K562 (cell line): ENCODE measurements at regions not wholly inside any gene's neighbourhood (a gene's known extent, or its start where the extent isn't known, plus 50 kb on each side); places are given as distances from the start of the nearest gene placed in this dataset.

ENCODE experiments used
- ARID1B ChIP-seq: fragments of 450-650 bp; IDR thresholded peaks from 2 replicates; pipeline ENCODE4 v1.6.1; 2016; ENCODE audit warnings: antibody characterized with exemption, mild to moderate bottlenecking, inconsistent platforms
- ATF7 ChIP-seq: fragments of 450-650 bp; IDR thresholded peaks from 2 replicates; pipeline ENCODE4 v1.7.1; 2014; ENCODE audit warnings: mild to moderate bottlenecking, moderate library complexity
- DPF2 ChIP-seq: fragments of 450-650 bp; IDR thresholded peaks from 2 replicates; pipeline ENCODE4 v1.6.1; 2016
- ETV1 ChIP-seq: fragments of 450-650 bp; conservative IDR thresholded peaks from 2 replicates; pipeline ENCODE4 v1.6.1; 2016; ENCODE audit warnings: missing genetic modification characterization, control low read depth, low read depth, missing compliant biosample characterization
- JUN ChIP-seq, 2 experiments: sonication (generic) in 1 of 2; formaldehyde crosslinking in 1 of 2; IDR thresholded peaks; 2 replicates each; pipeline versions ENCODE4 v1.6.1 to v1.8.0; 2012 to 2022; ENCODE audit warnings: borderline replicate concordance in 2 of 2, mild to moderate bottlenecking in 2 of 2, improper control_type of control experiment in 1 of 2, low read depth in 1 of 2, low read length in 1 of 2, missing genetic modification reagents in 1 of 2
- KAT7 ChIP-seq: sonication (generic); formaldehyde crosslinking; IDR thresholded peaks from 2 replicates; pipeline ENCODE4 v1.8.0; 2022; ENCODE audit warnings: missing genetic modification reagents, mild to moderate bottlenecking, borderline replicate concordance
- MTF1 ChIP-seq: fragments of 250-450 bp; sonication (Bioruptor Pico); IDR thresholded peaks from 2 replicates; pipeline ENCODE4 v1.9.0; 2021; ENCODE audit warnings: moderate library complexity, mild to moderate bottlenecking, inconsistent platforms, borderline replicate concordance
- MYBL2 ChIP-seq, 2 experiments: fragments of 450-650 bp in 1 of 2; sonication (generic) in 1 of 2; formaldehyde crosslinking in 1 of 2; IDR thresholded peaks; 2 replicates each; pipeline versions ENCODE4 v1.6.1 to v1.8.1; 2017 to 2022; ENCODE audit warnings: borderline replicate concordance in 1 of 2, inconsistent platforms in 1 of 2, low read depth in 1 of 2, mild to moderate bottlenecking in 1 of 2, missing genetic modification reagents in 1 of 2, moderate library complexity in 1 of 2
- NCOA6 ChIP-seq: fragments of 450-650 bp; IDR thresholded peaks from 2 replicates; pipeline ENCODE4 v1.6.1; 2017; ENCODE audit warnings: mild to moderate bottlenecking
- NRF1 ChIP-seq, 2 experiments: fragments of 450-650 bp; IDR thresholded peaks in 1 of 2; conservative IDR thresholded peaks in 1 of 2; 2 replicates each; pipeline ENCODE4 v1.6.1; 2014; ENCODE audit warnings: mild to moderate bottlenecking in 2 of 2
- RAD21 ChIP-seq, 2 experiments: fragments of 250-450 bp in 1 of 2; fragments of 450-650 bp in 1 of 2; sonication (Bioruptor Pico) in 1 of 2; formaldehyde crosslinking in 1 of 2; IDR thresholded peaks in 1 of 2; conservative IDR thresholded peaks in 1 of 2; 2 replicates each; pipeline versions ENCODE4 v1.4.0 to v1.8.0; 2020 to 2022; ENCODE audit warnings: mild to moderate bottlenecking in 2 of 2, moderate library complexity in 1 of 2
- RFX5 ChIP-seq: IDR thresholded peaks from 2 replicates; pipeline ENCODE4 v1.6.1; 2011; ENCODE audit warnings: low read depth, mild to moderate bottlenecking, improper control_type of control experiment, low read length
- SAFB ChIP-seq: fragments of 200-400 bp; formaldehyde crosslinking; IDR thresholded peaks from 2 replicates; pipeline ENCODE4 v1.6.1; 2017; ENCODE audit warnings: low read depth, low read length, borderline replicate concordance
- SMARCC2 ChIP-seq: fragments of 450-650 bp; IDR thresholded peaks from 2 replicates; pipeline ENCODE4 v1.6.1; 2017; ENCODE audit warnings: antibody characterized with exemption, moderate library complexity, mild to moderate bottlenecking, low read depth
- SMC3 ChIP-seq: conservative IDR thresholded peaks from 2 replicates; pipeline ENCODE4 v1.6.1; 2011; ENCODE audit warnings: low read depth, low read length, improper control_type of control experiment; ENCODE audit not compliant: insufficient read depth
- SREBF1 ChIP-seq: fragments of 150-350 bp; IDR thresholded peaks from 2 replicates; pipeline ENCODE4 v1.6.1; 2014; ENCODE audit warnings: antibody characterized with exemption, low read depth, low read length, borderline replicate concordance
- TCF7L2 ChIP-seq: fragments of 150-350 bp; IDR thresholded peaks from 2 replicates; pipeline ENCODE4 v1.6.1; 2016; ENCODE audit warnings: low read depth, mild to moderate bottlenecking, low read length, moderate library complexity
- TRIM24 ChIP-seq, 2 experiments: fragments of 450-650 bp; IDR thresholded peaks; 2 replicates each; pipeline ENCODE4 v1.6.1; 2016
- ZNF12 ChIP-seq: sonication (generic); formaldehyde crosslinking; IDR thresholded peaks from 2 replicates; pipeline ENCODE4 v1.4.0; 2020; ENCODE audit warnings: mild to moderate bottlenecking, missing genetic modification reagents
- ZNF143 ChIP-seq: sonication (generic); formaldehyde crosslinking; IDR thresholded peaks from 2 replicates; pipeline ENCODE4 v1.9.0; 2022; ENCODE audit warnings: mild to moderate bottlenecking, missing genetic modification reagents
- ZNF23 ChIP-seq: fragments of 250-450 bp; sonication (Bioruptor Pico); IDR thresholded peaks from 2 replicates; pipeline ENCODE4 v1.4.0; 2020; ENCODE audit warnings: mild to moderate bottlenecking
- ZNF232 ChIP-seq: sonication (generic); formaldehyde crosslinking; IDR thresholded peaks from 2 replicates; pipeline ENCODE4 v1.8.0; 2022; ENCODE audit warnings: mild to moderate bottlenecking, missing genetic modification reagents
- ZNF384 ChIP-seq: IDR thresholded peaks from 2 replicates; pipeline ENCODE4 v1.6.1; 2012; ENCODE audit warnings: low read depth, low read length, improper control_type of control experiment
- ZNF507 ChIP-seq: conservative IDR thresholded peaks from 2 replicates; pipeline ENCODE4 v1.6.1; 2017; ENCODE audit warnings: missing genetic modification characterization, missing compliant biosample characterization
- ZNF695 ChIP-seq: fragments of 450-650 bp; formaldehyde crosslinking; IDR thresholded peaks from 2 replicates; pipeline ENCODE4 v1.4.0; 2020; ENCODE audit warnings: mild to moderate bottlenecking, moderate library complexity
- ZSCAN32 ChIP-seq: fragments of 450-650 bp; formaldehyde crosslinking; IDR thresholded peaks from 2 replicates; pipeline ENCODE4 v1.4.0; 2020; ENCODE audit warnings: mild to moderate bottlenecking, moderate library complexity
- TF ChIP-seq, protein P1 (sequence below), 3 experiments: IDR thresholded peaks in 2 of 3; conservative IDR thresholded peaks in 1 of 3; 2 replicates each; pipeline ENCODE4 v1.5.1; 2011 to 2012; ENCODE audit warnings: low read length in 3 of 3, mild to moderate bottlenecking in 3 of 3, control low read depth in 2 of 3, improper control_type of control experiment in 1 of 3, inconsistent platforms in 1 of 3, low read depth in 1 of 3, mixed read lengths in 1 of 3, moderate library complexity in 1 of 3; ENCODE audit not compliant: insufficient read depth in 2 of 3
- TF ChIP-seq, protein P2 (sequence below): sonication (generic); formaldehyde crosslinking; IDR thresholded peaks from 2 replicates; pipeline ENCODE4 v1.8.1; 2022; ENCODE audit warnings: missing genetic modification reagents

DNA sequence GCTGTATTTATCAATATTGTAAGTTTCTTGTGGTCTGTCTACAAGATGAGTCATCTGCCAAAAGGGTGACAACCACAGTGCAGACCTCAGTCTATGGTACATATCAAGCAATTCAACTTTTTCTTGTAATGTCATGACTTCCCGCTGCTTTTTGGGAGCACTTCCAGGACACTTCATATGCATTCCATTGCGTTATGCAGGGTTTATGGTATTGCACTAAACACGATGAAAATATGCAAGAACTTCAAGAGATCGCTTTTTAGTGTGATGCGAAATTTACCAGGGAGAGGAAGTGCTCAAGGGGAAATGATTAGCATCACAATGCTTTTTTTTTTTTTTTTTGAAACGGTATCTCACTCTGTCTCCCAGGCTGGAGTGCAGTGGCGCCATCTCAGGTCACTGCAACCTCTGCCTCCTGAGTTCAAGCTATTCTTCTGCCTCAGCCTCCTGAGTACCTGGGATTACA, 166.5 kb downstream of the TFAP2A start (continued):
- TF ChIP-seq ZSCAN32 (CRISPR knock-in tag) (no peak), ATF7 (0 out of 2 replicates have a peak, but pooled peaks have one; percentile 27), MYBL2 (IDR thresholded peaks at IDR 0.05; ENCODE audit: low read depth) (no peak), MYBL2 (CRISPR knock-in tag; IDR thresholded peaks at IDR 0.05; ENCODE audit: borderline replicate concordance) (no peak), NCOA6 (no peak), SREBF1 (no peak), ZNF232 (CRISPR knock-in tag) (no peak), ZNF143 (CRISPR knock-in tag) (no peak), MTF1 (CRISPR knock-in tag) (no peak), RAD21 (CRISPR knock-in tag; conservative IDR thresholded peaks at IDR 0.05 in 1 of 2, IDR thresholded peaks at IDR 0.05 in 1 of 2) (peak; percentile 2 to 28; a peak in 2 of 4 replicates), ZNF23 (CRISPR knock-in tag) (no peak), ARID1B (peak; percentile 38; the same call in 1 of the 2 replicates), KAT7 (no peak), ZNF695 (CRISPR knock-in tag) (no peak), RFX5 (no peak), ETV1 (tag) (0 out of 2 replicates have a peak, but pooled peaks have one; percentile 5), SMARCC2 (no peak), TCF7L2 (no peak), TRIM24 (IDR thresholded peaks at IDR 0.05) (peak in 1 of 2 experiments; percentile 18; a peak in 1 of 4 replicates), ZNF507 (no peak), SMC3 (no peak), SAFB (no peak), ZNF12 (no peak), JUN (IDR thresholded peaks at IDR 0.05; ENCODE audit: borderline replicate concordance, low read depth, low read length) (0 out of 2 replicates have a peak, but pooled peaks have one; percentile 42), JUN (CRISPR knock-in tag; IDR thresholded peaks at IDR 0.05; ENCODE audit: borderline replicate concordance) (no peak), ZNF384 (peak; percentile 90), DPF2 (0 out of 2 replicates have a peak, but pooled peaks have one; percentile 35), NRF1 (conservative IDR thresholded peaks at IDR 0.05 in 1 of 2, IDR thresholded peaks at IDR 0.05 in 1 of 2) (peak in 1 of 2 experiments; percentile 5; a peak in 1 of 4 replicates)
- TF ChIP-seq, protein P1, sequence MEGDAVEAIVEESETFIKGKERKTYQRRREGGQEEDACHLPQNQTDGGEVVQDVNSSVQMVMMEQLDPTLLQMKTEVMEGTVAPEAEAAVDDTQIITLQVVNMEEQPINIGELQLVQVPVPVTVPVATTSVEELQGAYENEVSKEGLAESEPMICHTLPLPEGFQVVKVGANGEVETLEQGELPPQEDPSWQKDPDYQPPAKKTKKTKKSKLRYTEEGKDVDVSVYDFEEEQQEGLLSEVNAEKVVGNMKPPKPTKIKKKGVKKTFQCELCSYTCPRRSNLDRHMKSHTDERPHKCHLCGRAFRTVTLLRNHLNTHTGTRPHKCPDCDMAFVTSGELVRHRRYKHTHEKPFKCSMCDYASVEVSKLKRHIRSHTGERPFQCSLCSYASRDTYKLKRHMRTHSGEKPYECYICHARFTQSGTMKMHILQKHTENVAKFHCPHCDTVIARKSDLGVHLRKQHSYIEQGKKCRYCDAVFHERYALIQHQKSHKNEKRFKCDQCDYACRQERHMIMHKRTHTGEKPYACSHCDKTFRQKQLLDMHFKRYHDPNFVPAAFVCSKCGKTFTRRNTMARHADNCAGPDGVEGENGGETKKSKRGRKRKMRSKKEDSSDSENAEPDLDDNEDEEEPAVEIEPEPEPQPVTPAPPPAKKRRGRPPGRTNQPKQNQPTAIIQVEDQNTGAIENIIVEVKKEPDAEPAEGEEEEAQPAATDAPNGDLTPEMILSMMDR (IDR thresholded peaks at IDR 0.05 in 2 of 3, conservative IDR thresholded peaks at IDR 0.05 in 1 of 3; ENCODE audit: insufficient read depth in 2 of 3, low read depth in 1 of 3, low read length in 3 of 3), result peak in 1 of 3 experiments; percentile 44; a peak in 2 of 6 replicates
- TF ChIP-seq, protein P2, sequence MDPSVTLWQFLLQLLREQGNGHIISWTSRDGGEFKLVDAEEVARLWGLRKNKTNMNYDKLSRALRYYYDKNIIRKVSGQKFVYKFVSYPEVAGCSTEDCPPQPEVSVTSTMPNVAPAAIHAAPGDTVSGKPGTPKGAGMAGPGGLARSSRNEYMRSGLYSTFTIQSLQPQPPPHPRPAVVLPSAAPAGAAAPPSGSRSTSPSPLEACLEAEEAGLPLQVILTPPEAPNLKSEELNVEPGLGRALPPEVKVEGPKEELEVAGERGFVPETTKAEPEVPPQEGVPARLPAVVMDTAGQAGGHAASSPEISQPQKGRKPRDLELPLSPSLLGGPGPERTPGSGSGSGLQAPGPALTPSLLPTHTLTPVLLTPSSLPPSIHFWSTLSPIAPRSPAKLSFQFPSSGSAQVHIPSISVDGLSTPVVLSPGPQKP (CRISPR knock-in tag), result no peak
